Calu3 (cell line): ENCODE measurements at regions not wholly inside any gene's neighbourhood (a gene's known extent, or its start where the extent isn't known, plus 50 kb on each side); places are given as distances from the start of the nearest gene placed in this dataset.

Source experiments
- BruUV-seq: library from RNA; stranded (reverse); fragments of 400-500 nt; replicated peaks from 2 replicates; lab custom pipeline; 2021; lab: Mats Ljungman, UMichigan
- CTCF ChIA-PET: fragments of 300-600 bp; sonication (Branson Sonifier 250); formaldehyde crosslinking; loops from one replicate; lab custom pipeline; 2022; ENCODE audit warnings: antibody characterized with exemption; lab: Charles Lee
- DNase-seq: peaks from one replicate; pipeline ENCODE4 v3.0.0; 2022
- H3K27ac Mint-ChIP-seq: one replicate; pipeline ENCODE4 v1.8.0; 2022; ENCODE audit warnings: mixed read lengths; ENCODE audit not compliant: unreplicated experiment
- H3K27me3 Mint-ChIP-seq: one replicate; pipeline ENCODE4 v1.8.0; 2022; ENCODE audit warnings: mixed read lengths; ENCODE audit not compliant: unreplicated experiment
- H3K36me3 Mint-ChIP-seq: one replicate; pipeline ENCODE4 v1.8.0; 2022; ENCODE audit warnings: mild to moderate bottlenecking, moderate library complexity, mixed read lengths; ENCODE audit not compliant: insufficient read depth, unreplicated experiment
- H3K4me1 Mint-ChIP-seq: one replicate; pipeline ENCODE4 v1.8.0; 2022; ENCODE audit warnings: mild to moderate bottlenecking, low read depth, mixed read lengths; ENCODE audit not compliant: unreplicated experiment
- H3K4me3 Mint-ChIP-seq: one replicate; pipeline ENCODE4 v1.8.0; 2022; ENCODE audit warnings: mild to moderate bottlenecking, low read depth, moderate library complexity, mixed read lengths; ENCODE audit not compliant: unreplicated experiment
- H3K9me3 Mint-ChIP-seq: one replicate; pipeline ENCODE4 v1.8.0; 2022; ENCODE audit warnings: low read depth, mixed read lengths; ENCODE audit not compliant: unreplicated experiment
- CTCF ChIP-seq: fragments of 200-600 bp; IDR thresholded peaks from one replicate; pipeline ENCODE4 v1.8.0; 2022; ENCODE audit warnings: antibody characterized with exemption; ENCODE audit not compliant: unreplicated experiment
- intact Hi-C: fragments of 100-400 bp; cut with micrococcal nuclease; formaldehyde crosslinking; loops from one replicate; pipeline ENCODE4 v1.10.0; 2022; ENCODE audit not compliant: unreplicated experiment

- CTCF ChIA-PET, result interaction anchor here (0.6 to 1.7 kb wide), 9 partner anchors 8 to 630 kb away, joined by 3 to 9 read pairs (median 5); no protein-coding TSS in a partner anchor
- Mint-ChIP-seq H3K27me3 (no peaks in the 10 kb centered on the region), H3K9me3 (no peaks in the 10 kb centered on the region), H3K27ac (no peak overlapping the region), H3K4me1 (peaks cover 20% of the 10 kb centered on the region), H3K36me3 (no peaks in the 10 kb centered on the region), H3K4me3 (no peak overlapping the region)
- peak; percentile 86 for DNase-seq
- intact Hi-C loops, result loop anchor here (1.0 to 5.0 kb wide), 2 partner anchors 87 to 625 kb away; no protein-coding TSS in a partner anchor
- peak; percentile 89 for TF ChIP-seq CTCF
- no TSS peak for BruUV-seq
Measured at GRCh38 chr7:28296571-28297483, 115.5 kb upstream of the CREB5 start.

GRCh38 chr7:28297801-28298459 is 114.4 kb upstream of the CREB5 start:
- Mint-ChIP-seq H3K4me1 (peaks cover 9% of the 10 kb centered on the region), H3K27ac (no peak overlapping the region), H3K36me3 (no peaks in the 10 kb centered on the region), H3K9me3 (no peaks in the 10 kb centered on the region), H3K27me3 (no peaks in the 10 kb centered on the region), H3K4me3 (no peak overlapping the region)
- TF ChIP-seq CTCF, result no peak
- intact Hi-C loops, result loop anchor here (1.0 to 5.0 kb wide), 2 partner anchors 86 to 624 kb away; no protein-coding TSS in a partner anchor
- CTCF ChIA-PET, result interaction anchor here (1.3 to 1.7 kb wide), 2 partner anchors 7 to 236 kb away, joined by 5 to 6 read pairs; no protein-coding TSS in a partner anchor
- no peak for DNase-seq
- no TSS peak for BruUV-seq

- peak; percentile 74 for DNase-seq
- intact Hi-C loops, result loop anchor here (1.0 to 5.0 kb wide), 3 partner anchors 324 to 623 kb away; no protein-coding TSS in a partner anchor
- no TSS peak for BruUV-seq
- no peaks in the 10 kb centered on the region for H3K36me3 Mint-ChIP-seq
- no peaks in the 10 kb centered on the region for H3K9me3 Mint-ChIP-seq
- no peak overlapping the region for H3K27ac Mint-ChIP-seq
- no peaks in the 10 kb centered on the region for H3K27me3 Mint-ChIP-seq
- H3K4me1 Mint-ChIP-seq, result no peaks in the 10 kb centered on the region
- H3K4me3 Mint-ChIP-seq, result no peak overlapping the region
- CTCF ChIA-PET, result interaction anchor here (0.5 to 1.6 kb wide), 5 partner anchors 11 to 889 kb away, joined by 3 to 9 read pairs (median 4); no protein-coding TSS in a partner anchor
- TF ChIP-seq CTCF, result peak; percentile 67
Measured at GRCh38 chr7:28298870-28299518, 113.3 kb upstream of the CREB5 start.

GRCh38 chr7:28299556-28299955 is 112.8 kb upstream of the CREB5 start:
- H3K27ac Mint-ChIP-seq, result no peak overlapping the region
- no peak for DNase-seq
- no TSS peak for BruUV-seq
- intact Hi-C loops, result loop anchor here (1.0 to 5.0 kb wide), 3 partner anchors 324 to 623 kb away; no protein-coding TSS in a partner anchor
- H3K27me3 Mint-ChIP-seq, result no peaks in the 10 kb centered on the region
- no peak for TF ChIP-seq CTCF
- H3K9me3 Mint-ChIP-seq, result no peaks in the 10 kb centered on the region
- no peaks in the 10 kb centered on the region for H3K36me3 Mint-ChIP-seq
- H3K4me1 Mint-ChIP-seq, result no peaks in the 10 kb centered on the region
- no peak overlapping the region for H3K4me3 Mint-ChIP-seq
- CTCF ChIA-PET, result interaction anchor here (0.5 to 1.6 kb wide), 6 partner anchors 10 to 889 kb away, joined by 3 to 9 read pairs (median 4); no protein-coding TSS in a partner anchor
